Adrenal gland (tissue), 5 donors: ENCODE measurements at regions not wholly inside any gene's neighbourhood (a gene's known extent, or its start where the extent isn't known, plus 50 kb on each side); places are given as distances from the start of the nearest gene placed in this dataset.
"Not testable (repeated sequence)": the region's sequence is repeated elsewhere in the genome, so short reads cannot be mapped to it uniquely, and the experiment has no call there.

Experiments
- CTCF ChIP-seq, 6 experiments: fragments of 450-650 bp in 4 of 6; fragments of 200-600 bp in 2 of 6; sonication (generic) in 1 of 6; IDR thresholded peaks; 1 replicate in 5 of 6; 2 replicates in 1 of 6; pipeline versions ENCODE4 v1.5.1 to v1.8.0; 2016 to 2021; ENCODE audit warnings: antibody characterized with exemption in 6 of 6, mild to moderate bottlenecking in 2 of 6, moderate library complexity in 1 of 6
- POLR2A ChIP-seq, 2 donors: fragments of 450-650 bp; IDR thresholded peaks; one replicate each; pipeline ENCODE4 v1.6.1; 2017; ENCODE audit warnings: antibody characterized with exemption in 2 of 2, mild to moderate bottlenecking in 2 of 2, moderate library complexity in 1 of 2
- donor health status: DM: no; HTN: no; CAD: no.

- not testable (repeated sequence) for TF ChIP-seq CTCF, POLR2A (IDR thresholded peaks at IDR 0.05)
Observed at GRCh38 chr13:85980447-85980846, 181.2 kb upstream of the SLITRK6 start.
